ENCODE measurements at regions not wholly inside any gene's neighbourhood (a gene's known extent, or its start where the extent isn't known, plus 50 kb on each side); places are given as distances from the start of the nearest gene placed in this dataset.

- ChIA-PET POLR2A (no interaction called here), CTCF (interaction anchor here (0.5 to 0.7 kb wide), 2 partner anchors 132 to 645 kb away, joined by 3 to 4 read pairs; no protein-coding TSS in a partner anchor)
- Histone ChIP-seq H3K4me1 (ENCODE audit: control insufficient read depth, insufficient read depth, low read length) (no peaks in the 10 kb centered on the region), H3K36me3 (ENCODE audit: control insufficient read depth in 2 of 2, insufficient read depth in 1 of 2, low read length in 2 of 2) (no peaks in the 10 kb centered on the region), H3K9me3 (ENCODE audit: control insufficient read depth, insufficient read depth, low read depth, low read length) (no peaks in the 10 kb centered on the region), H3K4me3 (ENCODE audit: low read depth, low read length) (no peak overlapping the region), H3K27ac (ENCODE audit: extremely low read depth, low read depth, low read length) (no peak overlapping the region)
- TF ChIP-seq ZNF660 (tag by site-specific recombination; IDR thresholded peaks at IDR 0.05), result no peak
- TF ChIP-seq ZNF18 (tag by site-specific recombination; IDR thresholded peaks at IDR 0.05), result no peak
- TF ChIP-seq ZNF529 (tag by site-specific recombination; IDR thresholded peaks at IDR 0.05; ENCODE audit: insufficient replicate concordance), result no peak
- no peak for TF ChIP-seq ZNF214 (tag by site-specific recombination; IDR thresholded peaks at IDR 0.05; ENCODE audit: borderline replicate concordance)
- TF ChIP-seq ZNF549 (tag by site-specific recombination; IDR thresholded peaks at IDR 0.05), result no peak
- TF ChIP-seq ZNF23 (tag by site-specific recombination; IDR thresholded peaks at IDR 0.05; ENCODE audit: borderline replicate concordance), result no peak
- TF ChIP-seq ZNF280D (tag by site-specific recombination; IDR thresholded peaks at IDR 0.05), result no peak
- TF ChIP-seq SP7 (tag by site-specific recombination; IDR thresholded peaks at IDR 0.05), result no peak
- no peak for TF ChIP-seq ZBTB48 (tag by site-specific recombination; IDR thresholded peaks at IDR 0.05)
- TF ChIP-seq ZNF148 (tag by site-specific recombination; IDR thresholded peaks at IDR 0.05; ENCODE audit: borderline replicate concordance), result no peak
These were observed 822.1 kb downstream of the TENT5A start for GRCh38 chr6:80930376-80930775.

GRCh38 chr6:80923816-80924215 is 817.3 kb downstream of the BCKDHB start:
- Histone ChIP-seq H3K4me3 (ENCODE audit: low read depth, low read length) (no peak overlapping the region), H3K36me3 (ENCODE audit: control insufficient read depth in 2 of 2, insufficient read depth in 1 of 2, low read length in 2 of 2) (no peaks in the 10 kb centered on the region), H3K9me3 (ENCODE audit: control insufficient read depth, insufficient read depth, low read depth, low read length) (no peaks in the 10 kb centered on the region), H3K27ac (ENCODE audit: extremely low read depth, low read depth, low read length) (no peak overlapping the region), H3K4me1 (ENCODE audit: control insufficient read depth, insufficient read depth, low read length) (no peaks in the 10 kb centered on the region)
- TF ChIP-seq ZSCAN30 (tag by site-specific recombination; IDR thresholded peaks at IDR 0.05), result no peak
- TF ChIP-seq ZNF473 (tag by site-specific recombination; IDR thresholded peaks at IDR 0.05), result no peak
- TF ChIP-seq KLF17 (tag by site-specific recombination; IDR thresholded peaks at IDR 0.05), result no peak
- TF ChIP-seq ZNF239 (tag by site-specific recombination; IDR thresholded peaks at IDR 0.05), result no peak
- TF ChIP-seq OSR2 (tag by site-specific recombination; IDR thresholded peaks at IDR 0.05), result no peak
- no peak for TF ChIP-seq ZNF529 (tag by site-specific recombination; IDR thresholded peaks at IDR 0.05; ENCODE audit: insufficient replicate concordance)
- POLR2A ChIA-PET, result no interaction called here
- CTCF ChIA-PET, result no interaction called here
